ENCODE measurements at regions not wholly inside any gene's neighbourhood (a gene's known extent, or its start where the extent isn't known, plus 50 kb on each side); places are given as distances from the start of the nearest gene placed in this dataset.

GRCh38 chr7:138233189-138233588, 156.9 kb downstream of the AKR1D1 start:
- Histone ChIP-seq H3K4me1 (replicated peaks) (no peaks in the 10 kb centered on the region), H3K4me3 (no peak overlapping the region), H3K27me3 (replicated peaks; ENCODE audit: insufficient read depth) (no peaks in the 10 kb centered on the region), H3K27ac (no peak overlapping the region), H3K9me3 (no peaks in the 10 kb centered on the region), H3K36me3 (no peaks in the 10 kb centered on the region)
- intact Hi-C loops (cut with DNase I) = no loop called here
- no peak for DNase-seq (ENCODE audit: low spot score)
- WGBS = 71% methylated on average over 6 of the region's 6 CpGs
- TF ChIP-seq CTCF (IDR thresholded peaks at IDR 0.05) (no peak), POLR2AphosphoS5 (IDR thresholded peaks at IDR 0.05) (no peak), POLR2A (IDR thresholded peaks at IDR 0.05) (no peak)

DNA sequence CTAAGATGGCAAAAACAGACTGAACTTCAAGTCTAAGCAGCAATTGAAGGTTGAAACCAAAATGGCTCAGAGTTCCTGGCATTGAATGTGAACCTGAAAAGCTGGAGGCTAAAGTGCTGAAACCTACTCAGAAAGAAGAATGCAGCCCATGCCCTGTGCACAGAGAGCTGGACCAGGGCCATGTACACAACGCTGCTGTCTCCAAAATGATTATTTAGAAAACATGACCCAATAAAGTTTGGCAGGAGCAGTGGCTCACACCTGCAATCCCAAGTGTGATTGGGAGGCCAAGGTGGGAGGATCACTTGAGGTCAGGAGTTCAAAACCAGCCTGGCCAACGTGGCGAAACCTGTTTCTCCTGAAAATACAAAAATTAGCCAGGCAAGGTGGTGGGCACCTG, 158.9 kb downstream of the AKR1D1 start:
- DNase-seq (ENCODE audit: low spot score) = no peak
- Histone ChIP-seq H3K4me1 (replicated peaks) (no peaks in the 10 kb centered on the region), H3K4me3 (no peak overlapping the region), H3K9me3 (no peaks in the 10 kb centered on the region), H3K27ac (no peak overlapping the region), H3K36me3 (no peaks in the 10 kb centered on the region), H3K27me3 (replicated peaks; ENCODE audit: insufficient read depth) (no peaks in the 10 kb centered on the region)
- intact Hi-C loops (cut with DNase I) = no loop called here
- 48% methylated on average over 3 of the region's 3 CpGs for WGBS
- TF ChIP-seq CTCF (IDR thresholded peaks at IDR 0.05) (no peak), POLR2AphosphoS5 (IDR thresholded peaks at IDR 0.05) (no peak), POLR2A (IDR thresholded peaks at IDR 0.05) (no peak)

DNA sequence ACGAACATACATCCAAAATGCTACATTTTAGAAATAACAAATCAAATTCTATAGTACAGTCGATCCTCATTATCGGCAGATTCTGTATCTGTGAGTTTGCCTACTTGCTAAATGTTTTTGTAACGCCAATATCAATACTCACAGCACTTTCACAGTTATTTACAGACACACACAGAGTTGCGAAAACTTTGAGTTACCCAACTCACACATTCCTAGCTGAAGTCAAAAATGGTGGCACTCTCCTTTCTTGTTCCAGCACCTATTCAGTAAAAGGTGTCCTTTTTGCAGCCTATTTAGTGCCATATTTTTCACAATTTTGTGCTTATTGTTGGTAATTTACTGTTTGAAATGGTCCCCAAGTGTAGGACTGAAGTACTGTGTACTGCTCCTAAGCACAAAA, 161.7 kb downstream of the AKR1D1 start:
- Histone ChIP-seq H3K4me1 (replicated peaks) (no peaks in the 10 kb centered on the region), H3K4me3 (no peak overlapping the region), H3K27ac (no peak overlapping the region), H3K27me3 (replicated peaks; ENCODE audit: insufficient read depth) (no peaks in the 10 kb centered on the region), H3K9me3 (no peaks in the 10 kb centered on the region), H3K36me3 (no peaks in the 10 kb centered on the region)
- DNase-seq (ENCODE audit: low spot score) = no peak
- TF ChIP-seq CTCF (IDR thresholded peaks at IDR 0.05) (no peak), POLR2A (IDR thresholded peaks at IDR 0.05) (no peak), POLR2AphosphoS5 (IDR thresholded peaks at IDR 0.05) (no peak)
- 92% methylated on average over 5 of the region's 5 CpGs for WGBS
- intact Hi-C loops (cut with DNase I) = no loop called here

DNA sequence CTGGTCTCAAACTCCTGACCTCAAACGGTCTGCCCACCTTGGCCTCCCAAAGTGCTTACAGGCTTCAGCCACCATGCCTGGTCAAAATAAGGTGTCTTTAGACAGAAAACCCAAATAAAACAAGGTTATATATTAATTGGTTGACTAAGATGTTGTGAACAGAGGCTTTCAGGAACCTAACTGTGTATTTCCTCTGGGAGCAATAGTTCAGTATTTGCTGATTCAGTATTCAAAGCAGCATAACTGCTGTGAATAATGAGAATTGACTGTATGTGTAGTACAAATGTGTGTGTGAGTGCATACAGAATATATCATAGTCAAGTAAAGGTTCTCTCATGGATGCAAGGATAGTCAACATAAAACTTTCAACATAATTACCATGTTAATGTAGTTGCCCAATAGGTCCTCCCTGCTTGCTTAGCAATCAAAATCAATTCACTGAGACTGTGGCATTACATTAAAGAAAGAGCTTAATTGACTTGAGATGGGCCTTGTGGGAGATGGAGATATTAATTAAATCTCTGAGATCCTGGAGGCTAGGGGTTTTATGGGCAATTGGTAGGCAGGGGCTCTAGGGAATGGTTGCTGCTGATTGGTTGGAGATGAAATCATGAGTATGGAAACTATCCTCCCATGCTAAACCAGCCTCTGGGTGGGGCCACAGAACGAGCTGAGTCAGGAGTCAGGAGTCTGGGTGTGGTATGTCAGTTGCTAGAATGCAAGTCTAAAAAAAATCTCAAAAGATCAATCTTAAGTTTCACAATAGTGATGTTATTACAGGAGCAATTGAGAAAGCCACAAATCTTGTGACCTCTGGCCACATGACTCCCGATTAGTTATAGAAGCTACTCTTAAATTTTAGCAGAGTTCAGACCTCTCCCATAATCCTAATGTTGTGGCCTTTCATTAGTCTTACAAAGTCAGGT, 162.7 kb downstream of the AKR1D1 start:
- WGBS = 82% methylated on average over 3 of the region's 3 CpGs
- no peak for DNase-seq (ENCODE audit: low spot score)
- H3K27me3 ChIP-seq (replicated peaks; ENCODE audit: insufficient read depth) = no peaks in the 10 kb centered on the region
- H3K9me3 ChIP-seq = no peaks in the 10 kb centered on the region
- no peak overlapping the region for H3K27ac ChIP-seq
- no peaks in the 10 kb centered on the region for H3K36me3 ChIP-seq
- intact Hi-C loops (cut with DNase I) = no loop called here
- no peak overlapping the region for H3K4me3 ChIP-seq
- no peaks in the 10 kb centered on the region for H3K4me1 ChIP-seq (replicated peaks)
- TF ChIP-seq POLR2A (IDR thresholded peaks at IDR 0.05) (no peak), POLR2AphosphoS5 (IDR thresholded peaks at IDR 0.05) (no peak), CTCF (IDR thresholded peaks at IDR 0.05) (no peak)

- H3K36me3 ChIP-seq = no peaks in the 10 kb centered on the region
- intact Hi-C loops (cut with DNase I) = no loop called here
Measured at GRCh38 chr7:138243430-138243829, 167.2 kb downstream of the AKR1D1 start.

More at GRCh38 chr7:138243430-138243829, 167.2 kb downstream of the AKR1D1 start:
- Histone ChIP-seq H3K4me3 (no peak overlapping the region), H3K27me3 (replicated peaks; ENCODE audit: insufficient read depth) (no peaks in the 10 kb centered on the region), H3K4me1 (replicated peaks) (no peaks in the 10 kb centered on the region), H3K9me3 (no peaks in the 10 kb centered on the region), H3K27ac (no peak overlapping the region)
- no peak for DNase-seq (ENCODE audit: low spot score)
- WGBS = 38% methylated on average over 5 of the region's 5 CpGs
- TF ChIP-seq CTCF (IDR thresholded peaks at IDR 0.05) = no peak
- TF ChIP-seq POLR2A (IDR thresholded peaks at IDR 0.05) = no peak
- no peak for TF ChIP-seq POLR2AphosphoS5 (IDR thresholded peaks at IDR 0.05)
